ENCODE measurements at regions not wholly inside any gene's neighbourhood (a gene's known extent, or its start where the extent isn't known, plus 50 kb on each side); places are given as distances from the start of the nearest gene placed in this dataset.

DNA sequence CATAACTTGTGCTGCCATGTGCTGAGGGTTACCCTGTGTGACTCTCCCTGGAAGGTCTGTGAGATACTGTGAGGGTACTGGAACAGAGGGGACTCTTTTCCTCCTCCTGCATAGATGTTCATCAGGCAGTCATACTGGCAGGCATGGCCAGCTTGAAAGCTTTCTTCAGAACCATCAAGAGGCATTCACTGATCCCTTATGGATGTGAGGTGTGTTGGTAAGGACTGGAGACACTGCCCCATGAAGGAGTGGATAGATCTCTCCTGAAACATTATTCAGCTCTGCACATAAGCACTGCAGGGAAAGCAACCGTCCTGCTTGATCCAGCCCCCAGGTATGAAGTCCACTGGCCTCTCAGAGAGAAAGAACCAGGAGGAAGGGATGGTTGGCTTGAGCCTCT is 176.6 kb upstream of the ARL4C start:
- 86% methylated on average over 1 of the region's 1 CpG; no CpG with 5 or more reads in 1 of the 2 donors for WGBS, 2 donors (ENCODE audit: low coverage in 1 of 2)
- Histone ChIP-seq H3K9me3 (no peaks in the 10 kb centered on the region), H3K27ac (no peak overlapping the region), H3K4me3 (no peak overlapping the region), H3K4me1 (no peaks in the 10 kb centered on the region), H3K36me3 (no peaks in the 10 kb centered on the region), H3K27me3 (no peaks in the 10 kb centered on the region)
- no peak for DNase-seq
- intact Hi-C loops (cut with DNase I; ENCODE audit: low total_unique reads) (no loop called here), in situ Hi-C loops (cut with MboI; ENCODE audit: low pct_ligation_motif_present in 1 of 4, low pct_unique_long_range_greater_than_20kb in 1 of 4, low sequenced_read_pairs in 3 of 4) (no loop called here)
- TF ChIP-seq EP300 (IDR thresholded peaks at IDR 0.05; ENCODE audit: low read depth) (no peak), POLR2A (IDR thresholded peaks at IDR 0.05) (no peak), POLR2AphosphoS5 (IDR thresholded peaks at IDR 0.05) (no peak)
- TF ChIP-seq, protein P1, sequence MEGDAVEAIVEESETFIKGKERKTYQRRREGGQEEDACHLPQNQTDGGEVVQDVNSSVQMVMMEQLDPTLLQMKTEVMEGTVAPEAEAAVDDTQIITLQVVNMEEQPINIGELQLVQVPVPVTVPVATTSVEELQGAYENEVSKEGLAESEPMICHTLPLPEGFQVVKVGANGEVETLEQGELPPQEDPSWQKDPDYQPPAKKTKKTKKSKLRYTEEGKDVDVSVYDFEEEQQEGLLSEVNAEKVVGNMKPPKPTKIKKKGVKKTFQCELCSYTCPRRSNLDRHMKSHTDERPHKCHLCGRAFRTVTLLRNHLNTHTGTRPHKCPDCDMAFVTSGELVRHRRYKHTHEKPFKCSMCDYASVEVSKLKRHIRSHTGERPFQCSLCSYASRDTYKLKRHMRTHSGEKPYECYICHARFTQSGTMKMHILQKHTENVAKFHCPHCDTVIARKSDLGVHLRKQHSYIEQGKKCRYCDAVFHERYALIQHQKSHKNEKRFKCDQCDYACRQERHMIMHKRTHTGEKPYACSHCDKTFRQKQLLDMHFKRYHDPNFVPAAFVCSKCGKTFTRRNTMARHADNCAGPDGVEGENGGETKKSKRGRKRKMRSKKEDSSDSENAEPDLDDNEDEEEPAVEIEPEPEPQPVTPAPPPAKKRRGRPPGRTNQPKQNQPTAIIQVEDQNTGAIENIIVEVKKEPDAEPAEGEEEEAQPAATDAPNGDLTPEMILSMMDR (IDR thresholded peaks at IDR 0.05), result no peak

- H3K27me3 ChIP-seq, result no peaks in the 10 kb centered on the region
- no peaks in the 10 kb centered on the region for H3K9me3 ChIP-seq
- TF ChIP-seq POLR2A (IDR thresholded peaks at IDR 0.05) (no peak), POLR2AphosphoS5 (IDR thresholded peaks at IDR 0.05) (no peak), EP300 (IDR thresholded peaks at IDR 0.05; ENCODE audit: low read depth) (no peak)
- TF ChIP-seq, protein P1 (IDR thresholded peaks at IDR 0.05), result no peak
- in situ Hi-C loops (cut with MboI; ENCODE audit: low pct_ligation_motif_present in 1 of 4, low pct_unique_long_range_greater_than_20kb in 1 of 4, low sequenced_read_pairs in 3 of 4), result no loop called here
- intact Hi-C loops (cut with DNase I; ENCODE audit: low total_unique reads), result no loop called here
- H3K4me3 ChIP-seq, result no peak overlapping the region
- 72 to 100% methylated on average over 1 to 8 of the region's 8 CpGs for WGBS, 2 donors (ENCODE audit: low coverage in 1 of 2)
- no peak for DNase-seq
- H3K36me3 ChIP-seq, result no peaks in the 10 kb centered on the region
- no peaks in the 10 kb centered on the region for H3K4me1 ChIP-seq
- H3K27ac ChIP-seq, result no peak overlapping the region
Observed at GRCh38 chr2:234672498-234673150, 175.7 kb upstream of the ARL4C start.

DNA sequence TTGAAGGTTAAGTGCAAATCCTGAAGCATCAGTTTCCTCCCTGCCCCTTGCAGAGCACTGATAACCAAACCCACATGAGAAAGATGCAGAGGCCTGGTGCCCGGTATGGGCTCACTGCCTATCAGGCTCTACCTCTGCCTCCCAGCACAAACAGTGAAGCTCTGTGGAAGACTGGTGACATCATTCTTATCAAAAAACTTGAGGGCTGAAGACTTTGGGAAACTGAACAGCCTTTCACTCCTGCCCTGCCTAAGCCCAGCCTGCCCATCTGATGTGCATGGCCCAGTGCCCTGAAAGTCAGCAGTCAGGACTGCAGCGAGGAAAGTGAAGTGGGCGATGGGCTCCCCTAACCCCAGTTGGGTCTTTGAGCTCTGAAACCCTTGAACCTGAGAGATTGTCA is 174.8 kb upstream of the ARL4C start:
- DNase-seq, result no peak
- intact Hi-C loops (cut with DNase I; ENCODE audit: low total_unique reads) (no loop called here), in situ Hi-C loops (cut with MboI; ENCODE audit: low pct_ligation_motif_present in 1 of 4, low pct_unique_long_range_greater_than_20kb in 1 of 4, low sequenced_read_pairs in 3 of 4) (no loop called here)
- Histone ChIP-seq H3K9me3 (no peaks in the 10 kb centered on the region), H3K27me3 (no peaks in the 10 kb centered on the region), H3K4me1 (no peaks in the 10 kb centered on the region), H3K27ac (no peak overlapping the region), H3K4me3 (no peak overlapping the region), H3K36me3 (no peaks in the 10 kb centered on the region)
- 86% methylated on average over 3 of the region's 3 CpGs; no CpG with 5 or more reads in 1 of the 2 donors for WGBS, 2 donors (ENCODE audit: low coverage in 1 of 2)
- TF ChIP-seq EP300 (IDR thresholded peaks at IDR 0.05; ENCODE audit: low read depth), result no peak

- no peak overlapping the region for H3K27ac ChIP-seq
- in situ Hi-C loops (cut with MboI; ENCODE audit: low pct_ligation_motif_present in 1 of 4, low pct_unique_long_range_greater_than_20kb in 1 of 4, low sequenced_read_pairs in 3 of 4) (no loop called here), intact Hi-C loops (cut with DNase I; ENCODE audit: low total_unique reads) (no loop called here)
- H3K4me1 ChIP-seq, result no peaks in the 10 kb centered on the region
- H3K27me3 ChIP-seq, result no peaks in the 10 kb centered on the region
- DNase-seq, result no peak
- H3K9me3 ChIP-seq, result no peaks in the 10 kb centered on the region
- H3K36me3 ChIP-seq, result no peaks in the 10 kb centered on the region
- no peak overlapping the region for H3K4me3 ChIP-seq
- 75 to 84% methylated on average over 3 of the region's 3 CpGs for WGBS, 2 donors (ENCODE audit: low coverage in 1 of 2)
- TF ChIP-seq POLR2AphosphoS5 (IDR thresholded peaks at IDR 0.05) (no peak), POLR2A (IDR thresholded peaks at IDR 0.05) (no peak), EP300 (IDR thresholded peaks at IDR 0.05; ENCODE audit: low read depth) (no peak)
- TF ChIP-seq, protein P1 (IDR thresholded peaks at IDR 0.05), result no peak
Observed at GRCh38 chr2:234671231-234671630, 174.3 kb upstream of the ARL4C start.

- no peaks in the 10 kb centered on the region for H3K4me1 ChIP-seq
- intact Hi-C loops (cut with DNase I; ENCODE audit: low total_unique reads) (no loop called here), in situ Hi-C loops (cut with MboI; ENCODE audit: low pct_ligation_motif_present in 1 of 4, low pct_unique_long_range_greater_than_20kb in 1 of 4, low sequenced_read_pairs in 3 of 4) (no loop called here)
- no peak for DNase-seq
- no peaks in the 10 kb centered on the region for H3K27me3 ChIP-seq
- TF ChIP-seq EP300 (IDR thresholded peaks at IDR 0.05; ENCODE audit: low read depth), result no peak
- TF ChIP-seq POLR2AphosphoS5 (IDR thresholded peaks at IDR 0.05), result no peak
- TF ChIP-seq, protein P1 (IDR thresholded peaks at IDR 0.05), result no peak
- no peak for TF ChIP-seq POLR2A (IDR thresholded peaks at IDR 0.05)
- H3K4me3 ChIP-seq, result no peak overlapping the region
- H3K9me3 ChIP-seq, result no peaks in the 10 kb centered on the region
- WGBS, 2 donors (ENCODE audit: low coverage in 1 of 2), result 90% methylated on average over 7 of the region's 7 CpGs; no CpG with 5 or more reads in 1 of the 2 donors
- no peaks in the 10 kb centered on the region for H3K36me3 ChIP-seq
- no peak overlapping the region for H3K27ac ChIP-seq
Observed at GRCh38 chr2:234670806-234671205, 173.9 kb upstream of the ARL4C start.

Measured in transverse colon (tissue), 4 donors.